ENCODE measurements at regions not wholly inside any gene's neighbourhood (a gene's known extent, or its start where the extent isn't known, plus 50 kb on each side); places are given as distances from the start of the nearest gene placed in this dataset.
"Not testable (repeated sequence)": the region's sequence is repeated elsewhere in the genome, so short reads cannot be mapped to it uniquely, and the experiment has no call there.

DNA sequence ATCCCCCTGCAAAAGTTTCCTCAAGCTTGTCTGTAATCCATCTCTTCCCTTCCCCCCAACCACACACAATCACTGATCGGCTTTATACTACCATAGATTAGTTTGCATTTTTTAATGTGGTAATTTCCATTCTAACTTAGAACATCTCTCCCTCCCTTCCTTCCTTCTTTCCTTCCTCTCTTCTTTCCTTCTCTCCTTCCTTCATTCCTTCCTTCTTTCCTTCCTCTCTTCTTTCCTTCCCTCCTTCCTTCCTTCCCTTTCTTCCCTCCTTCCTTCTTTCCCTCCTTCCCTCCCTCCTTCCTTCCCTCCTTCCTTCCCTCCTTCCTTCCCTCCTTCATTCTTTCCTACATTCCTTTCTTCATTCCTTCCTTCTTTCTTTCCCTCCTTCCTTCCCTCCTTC, 166.2 kb upstream of the MSX2 start:
- ATAC-seq (ENCODE audit: insufficient number of reproducible peaks, low FRiP score, low read depth) (no peak), DNase-seq (ENCODE audit: low spot score) (no peak)
- Histone ChIP-seq H3K9me3 (no peaks in the 10 kb centered on the region), H3K27me3 (replicated peaks; ENCODE audit: insufficient read depth) (no peaks in the 10 kb centered on the region), H3K27ac (no peak overlapping the region), H3K36me3 (no peaks in the 10 kb centered on the region), H3K4me1 (ENCODE audit: control insufficient read depth in 1 of 2, low read depth in 2 of 2) (peaks cover 2 to 9% of the 10 kb centered on the region in 2 donors), H3K4me3 (no peak overlapping the region)
- TF ChIP-seq, protein P1, sequence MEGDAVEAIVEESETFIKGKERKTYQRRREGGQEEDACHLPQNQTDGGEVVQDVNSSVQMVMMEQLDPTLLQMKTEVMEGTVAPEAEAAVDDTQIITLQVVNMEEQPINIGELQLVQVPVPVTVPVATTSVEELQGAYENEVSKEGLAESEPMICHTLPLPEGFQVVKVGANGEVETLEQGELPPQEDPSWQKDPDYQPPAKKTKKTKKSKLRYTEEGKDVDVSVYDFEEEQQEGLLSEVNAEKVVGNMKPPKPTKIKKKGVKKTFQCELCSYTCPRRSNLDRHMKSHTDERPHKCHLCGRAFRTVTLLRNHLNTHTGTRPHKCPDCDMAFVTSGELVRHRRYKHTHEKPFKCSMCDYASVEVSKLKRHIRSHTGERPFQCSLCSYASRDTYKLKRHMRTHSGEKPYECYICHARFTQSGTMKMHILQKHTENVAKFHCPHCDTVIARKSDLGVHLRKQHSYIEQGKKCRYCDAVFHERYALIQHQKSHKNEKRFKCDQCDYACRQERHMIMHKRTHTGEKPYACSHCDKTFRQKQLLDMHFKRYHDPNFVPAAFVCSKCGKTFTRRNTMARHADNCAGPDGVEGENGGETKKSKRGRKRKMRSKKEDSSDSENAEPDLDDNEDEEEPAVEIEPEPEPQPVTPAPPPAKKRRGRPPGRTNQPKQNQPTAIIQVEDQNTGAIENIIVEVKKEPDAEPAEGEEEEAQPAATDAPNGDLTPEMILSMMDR (IDR thresholded peaks at IDR 0.05): no peak

DNA sequence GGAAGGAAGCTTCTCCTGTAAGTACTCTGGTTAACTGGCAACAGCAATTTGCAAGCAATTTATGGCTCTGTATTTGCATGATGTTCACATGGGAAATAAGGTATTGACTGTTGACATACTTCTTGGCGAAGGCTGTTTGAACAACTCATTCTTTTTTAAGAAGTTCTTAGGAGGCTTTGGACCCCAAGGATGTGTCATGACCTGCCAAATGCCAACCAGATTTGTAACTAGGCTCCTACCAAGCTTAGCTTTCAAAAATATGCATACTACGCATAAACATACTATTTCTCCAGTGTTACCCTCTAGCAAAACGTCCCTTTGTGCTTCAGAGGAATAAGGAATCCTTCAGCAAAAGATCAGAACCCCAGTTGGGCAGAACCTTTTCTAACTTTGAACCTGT, 165.2 kb upstream of the MSX2 start:
- TF ChIP-seq, protein P1 (IDR thresholded peaks at IDR 0.05): no peak
- H3K9me3 ChIP-seq: no peaks in the 10 kb centered on the region
- no peaks in the 10 kb centered on the region for H3K36me3 ChIP-seq
- no peak for DNase-seq (ENCODE audit: low spot score)
- no peak for ATAC-seq (ENCODE audit: insufficient number of reproducible peaks, low FRiP score, low read depth)
- no peak overlapping the region for H3K27ac ChIP-seq
- peaks cover 0 to 2% of the 10 kb centered on the region in 2 donors for H3K4me1 ChIP-seq (ENCODE audit: control insufficient read depth in 1 of 2, low read depth in 2 of 2)
- no peak overlapping the region for H3K4me3 ChIP-seq
- no peaks in the 10 kb centered on the region for H3K27me3 ChIP-seq (replicated peaks; ENCODE audit: insufficient read depth)

DNA sequence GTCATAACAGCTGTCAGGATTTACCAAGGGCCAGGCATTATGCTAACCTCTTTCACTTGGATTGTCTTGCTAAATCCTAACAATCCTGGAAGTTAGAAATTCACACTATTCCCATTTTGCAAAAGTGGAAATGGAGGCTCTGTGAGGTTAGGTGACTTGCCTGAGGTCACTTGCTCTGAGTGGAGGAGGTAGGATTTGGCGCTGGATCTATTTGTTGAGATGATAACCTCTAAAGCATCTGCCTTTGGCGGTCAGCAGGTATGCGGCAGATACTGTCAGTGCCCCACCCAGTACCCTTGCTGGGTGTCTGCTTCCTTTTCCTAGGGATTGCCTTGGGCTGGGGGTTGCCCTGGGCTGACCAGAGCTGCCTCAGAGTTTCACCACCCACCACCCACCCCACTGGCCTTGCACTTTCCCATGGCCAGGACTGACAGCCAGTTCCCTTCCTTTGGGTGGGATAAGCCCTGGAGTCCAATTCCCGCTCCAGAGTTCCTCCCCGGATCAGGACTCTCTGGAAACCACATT, 164.8 kb upstream of the MSX2 start:
- DNase-seq (ENCODE audit: low spot score) (no peak), ATAC-seq (ENCODE audit: insufficient number of reproducible peaks, low FRiP score, low read depth) (no peak)
- H3K27me3 ChIP-seq (replicated peaks; ENCODE audit: insufficient read depth): no peaks in the 10 kb centered on the region
- H3K27ac ChIP-seq: no peak overlapping the region
- H3K36me3 ChIP-seq: no peaks in the 10 kb centered on the region
- TF ChIP-seq, protein P1 (IDR thresholded peaks at IDR 0.05): no peak
- no peak overlapping the region for H3K4me3 ChIP-seq
- H3K9me3 ChIP-seq: no peaks in the 10 kb centered on the region
- H3K4me1 ChIP-seq (ENCODE audit: control insufficient read depth in 1 of 2, low read depth in 2 of 2): no peaks in the 10 kb centered on the region

DNA sequence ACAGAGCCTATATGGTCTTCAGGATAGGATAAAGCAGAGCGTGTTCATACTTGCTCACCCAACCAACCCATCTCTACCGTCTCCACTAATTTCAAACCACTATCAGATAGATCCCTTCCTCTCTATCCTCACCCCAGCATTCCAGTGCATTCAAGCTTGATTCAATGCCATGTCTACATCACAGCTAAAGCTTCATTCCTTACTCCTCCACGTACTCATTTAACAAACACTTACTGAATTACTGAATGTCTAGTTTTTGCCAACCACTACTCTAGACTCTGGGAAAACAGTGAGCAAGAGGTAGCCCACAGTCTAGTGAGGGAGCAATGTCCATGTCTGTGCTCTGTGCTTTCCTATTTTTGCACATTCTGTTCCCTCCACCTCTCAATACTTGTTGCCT, 163.5 kb upstream of the MSX2 start:
- TF ChIP-seq, protein P1 (IDR thresholded peaks at IDR 0.05): no peak
- H3K36me3 ChIP-seq: no peaks in the 10 kb centered on the region
- DNase-seq (ENCODE audit: low spot score) (no peak), ATAC-seq (ENCODE audit: insufficient number of reproducible peaks, low FRiP score, low read depth) (no peak)
- H3K4me1 ChIP-seq (ENCODE audit: control insufficient read depth in 1 of 2, low read depth in 2 of 2): no peaks in the 10 kb centered on the region
- H3K4me3 ChIP-seq: no peak overlapping the region
- H3K9me3 ChIP-seq: no peaks in the 10 kb centered on the region
- H3K27ac ChIP-seq: no peak overlapping the region
- H3K27me3 ChIP-seq (replicated peaks; ENCODE audit: insufficient read depth): no peaks in the 10 kb centered on the region

DNA sequence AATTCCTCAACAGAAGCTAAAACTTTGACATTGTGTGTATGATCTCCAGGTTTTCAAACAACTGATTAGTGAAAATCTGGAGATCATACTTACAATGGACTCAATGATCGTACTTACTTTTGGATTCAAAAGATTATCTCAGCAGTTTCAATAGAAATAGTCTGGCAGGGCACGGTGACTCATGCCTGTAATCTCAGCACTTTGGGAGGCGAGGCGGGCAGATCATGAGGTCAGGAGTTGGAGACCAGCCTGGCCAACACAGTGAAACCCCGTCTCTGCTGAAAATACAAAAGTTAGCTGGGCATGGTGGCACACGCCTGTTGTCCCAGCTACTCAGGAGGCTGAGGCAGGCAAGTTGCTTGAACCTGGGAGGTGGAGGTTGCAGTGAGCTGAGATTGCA, 161.3 kb upstream of the MSX2 start:
- not testable (repeated sequence) for H3K36me3 ChIP-seq; DNase-seq (ENCODE audit: low spot score); ATAC-seq (ENCODE audit: insufficient number of reproducible peaks, low FRiP score, low read depth); H3K4me3 ChIP-seq; H3K27ac ChIP-seq; H3K9me3 ChIP-seq; H3K4me1 ChIP-seq (ENCODE audit: control insufficient read depth in 1 of 2, low read depth in 2 of 2); H3K27me3 ChIP-seq (replicated peaks; ENCODE audit: insufficient read depth)

DNA sequence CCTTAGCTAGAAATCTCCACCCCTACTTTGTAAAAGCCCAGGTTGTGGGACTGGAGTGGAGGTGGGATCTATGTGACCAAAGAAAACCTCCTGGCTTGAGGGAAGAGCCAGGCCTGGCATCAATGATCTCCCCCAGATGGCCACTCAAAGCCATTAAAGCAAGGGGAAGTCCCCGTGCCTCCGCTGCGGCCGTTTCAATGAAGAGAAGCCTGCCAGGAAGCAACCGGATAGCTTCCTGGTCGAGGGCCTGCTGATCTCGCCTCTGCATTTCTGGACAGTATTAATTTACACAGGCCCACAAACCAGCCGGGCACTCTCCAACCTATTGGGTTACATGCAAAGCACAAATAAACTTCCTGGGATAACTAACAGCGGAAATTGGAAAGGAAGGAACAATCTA, 160.5 kb upstream of the MSX2 start:
- Histone ChIP-seq H3K4me1 (ENCODE audit: control insufficient read depth in 1 of 2, low read depth in 2 of 2) (no peaks in the 10 kb centered on the region), H3K27me3 (replicated peaks; ENCODE audit: insufficient read depth) (no peaks in the 10 kb centered on the region), H3K36me3 (no peaks in the 10 kb centered on the region), H3K27ac (no peak overlapping the region), H3K4me3 (no peak overlapping the region), H3K9me3 (no peaks in the 10 kb centered on the region)
- ATAC-seq (ENCODE audit: insufficient number of reproducible peaks, low FRiP score, low read depth) (no peak), DNase-seq (ENCODE audit: low spot score) (no peak)
- TF ChIP-seq, protein P1 (IDR thresholded peaks at IDR 0.05): no peak

Data from thoracic aorta (tissue), 2 donors.